MCF 10A (cell line): ENCODE measurements at regions not wholly inside any gene's neighbourhood (a gene's known extent, or its start where the extent isn't known, plus 50 kb on each side); places are given as distances from the start of the nearest gene placed in this dataset.

ENCODE experiments used
- BruUV-seq: library from RNA; stranded (reverse); fragments of 400-500 nt; replicated peaks from 2 replicates; lab custom pipeline; 2021; lab: Mats Ljungman, UMichigan
- CTCF ChIA-PET: fragments of 300-600 bp; sonication (Branson Sonifier 250); formaldehyde crosslinking; extraction: SDS; loops from one replicate; lab custom pipeline; 2021; ENCODE audit warnings: antibody characterized with exemption, inconsistent platforms; lab: Yijun Ruan, JAX
- POLR2A ChIA-PET: fragments of 300-600, 350-650 bp; sonication (Branson Sonifier 250); formaldehyde crosslinking; extraction: SDS; loops from one replicate; lab custom pipeline; 2020; ENCODE audit warnings: antibody characterized with exemption, inconsistent platforms; lab: Yijun Ruan, JAX
- DNase-seq: peaks from one replicate; pipeline ENCODE4 v3.0.0-alpha.2; 2018; ENCODE audit not compliant: unreplicated experiment
- H3K27ac Mint-ChIP-seq: one replicate; pipeline ENCODE4 v1.8.0; 2022; ENCODE audit warnings: mild to moderate bottlenecking, low read depth, mixed read lengths; ENCODE audit not compliant: unreplicated experiment
- H3K27me3 Mint-ChIP-seq: one replicate; pipeline ENCODE4 v1.8.0; 2022; ENCODE audit warnings: mixed read lengths; ENCODE audit not compliant: insufficient read depth, unreplicated experiment
- H3K36me3 Mint-ChIP-seq: one replicate; pipeline ENCODE4 v1.8.0; 2022; ENCODE audit warnings: mild to moderate bottlenecking, moderate library complexity, mixed read lengths; ENCODE audit not compliant: insufficient read depth, unreplicated experiment
- H3K4me1 Mint-ChIP-seq: one replicate; pipeline ENCODE4 v1.8.0; 2022; ENCODE audit warnings: mixed read lengths; ENCODE audit not compliant: insufficient read depth, unreplicated experiment
- H3K4me3 Mint-ChIP-seq: one replicate; pipeline ENCODE4 v1.8.0; 2022; ENCODE audit warnings: mild to moderate bottlenecking, moderate library complexity, mixed read lengths; ENCODE audit not compliant: unreplicated experiment
- H3K9me3 Mint-ChIP-seq: one replicate; pipeline ENCODE4 v1.8.0; 2022; ENCODE audit warnings: mixed read lengths; ENCODE audit not compliant: unreplicated experiment
- CTCF ChIP-seq: fragments of 200-600 bp; IDR thresholded peaks from one replicate; pipeline ENCODE4 v1.8.0; 2022; ENCODE audit warnings: antibody characterized with exemption, mild to moderate bottlenecking; ENCODE audit not compliant: unreplicated experiment
- intact Hi-C: fragments of 100-400 bp; cut with micrococcal nuclease; formaldehyde crosslinking; loops from 2 replicates; pipeline ENCODE4 v1.14.1; 2022

- no TSS peak for BruUV-seq
- H3K4me1 Mint-ChIP-seq, result peaks cover 6% of the 10 kb centered on the region
- H3K36me3 Mint-ChIP-seq, result no peaks in the 10 kb centered on the region
- H3K9me3 Mint-ChIP-seq, result peaks cover 14% of the 10 kb centered on the region
- H3K4me3 Mint-ChIP-seq, result no peak overlapping the region
- ChIA-PET POLR2A (interaction anchor here (0.6 to 0.8 kb wide), 2 partner anchors 13 to 1626 kb away, joined by 3 read pairs; no protein-coding TSS in a partner anchor), CTCF (no interaction called here)
- DNase-seq, result no peak
- TF ChIP-seq CTCF, result no peak
- intact Hi-C loops, result no loop called here
- no peak overlapping the region for H3K27ac Mint-ChIP-seq
- H3K27me3 Mint-ChIP-seq, result no peaks in the 10 kb centered on the region
Observed at GRCh38 chr16:72430121-72430520, 258.2 kb upstream of the PMFBP1 start.

- no peak for TF ChIP-seq CTCF
- intact Hi-C loops, result no loop called here
- no peak overlapping the region for H3K4me3 Mint-ChIP-seq
- H3K27me3 Mint-ChIP-seq, result no peaks in the 10 kb centered on the region
- no TSS peak for BruUV-seq
- H3K36me3 Mint-ChIP-seq, result peaks cover 4% of the 10 kb centered on the region
- no peak overlapping the region for H3K27ac Mint-ChIP-seq
- H3K9me3 Mint-ChIP-seq, result peaks cover 10% of the 10 kb centered on the region
- DNase-seq, result no peak
- CTCF ChIA-PET, result no interaction called here
- POLR2A ChIA-PET, result interaction anchor here (0.6 to 0.8 kb wide), 2 partner anchors 13 to 1625 kb away, joined by 3 read pairs; no protein-coding TSS in a partner anchor
- H3K4me1 Mint-ChIP-seq, result peaks cover 6% of the 10 kb centered on the region
Observed at GRCh38 chr16:72429671-72430081, 257.7 kb upstream of the PMFBP1 start.

- POLR2A ChIA-PET, result no interaction called here
- no peak for DNase-seq
- Mint-ChIP-seq H3K27ac (no peak overlapping the region), H3K9me3 (peaks cover 7% of the 10 kb centered on the region), H3K27me3 (no peaks in the 10 kb centered on the region), H3K36me3 (peaks cover 4% of the 10 kb centered on the region), H3K4me1 (peaks cover 6% of the 10 kb centered on the region), H3K4me3 (no peak overlapping the region)
- BruUV-seq, result no TSS peak
- CTCF ChIA-PET, result no interaction called here
- TF ChIP-seq CTCF, result no peak
- intact Hi-C loops, result no loop called here
Observed at GRCh38 chr16:72428681-72429376, 256.9 kb upstream of the PMFBP1 start.

GRCh38 chr16:72427783-72428331, 255.9 kb upstream of the PMFBP1 start:
- ChIA-PET CTCF (interaction anchor here (0.7 kb wide), 1 partner anchor 12 kb away, joined by 3 read pairs; no protein-coding TSS in a partner anchor), POLR2A (no interaction called here)
- no peak overlapping the region for H3K4me3 Mint-ChIP-seq
- H3K36me3 Mint-ChIP-seq, result peaks cover 4% of the 10 kb centered on the region
- no peak overlapping the region for H3K27ac Mint-ChIP-seq
- TF ChIP-seq CTCF, result no peak
- intact Hi-C loops, result no loop called here
- peaks cover 6% of the 10 kb centered on the region for H3K4me1 Mint-ChIP-seq
- no peak for DNase-seq
- peaks cover 8% of the 10 kb centered on the region for H3K9me3 Mint-ChIP-seq
- no peaks in the 10 kb centered on the region for H3K27me3 Mint-ChIP-seq
- BruUV-seq, result no TSS peak
